Panc1 (cell line): ENCODE measurements at regions not wholly inside any gene's neighbourhood (a gene's known extent, or its start where the extent isn't known, plus 50 kb on each side); places are given as distances from the start of the nearest gene placed in this dataset.

Source experiments
- ATAC-seq: fragments of 200-7000 bp; cut with Tn5 transposase; 2 replicates; pipeline ENCODE4 v1.9.1; 2020; ENCODE audit warnings: mild to moderate bottlenecking, moderate library complexity
- BruUV-seq: library from RNA; stranded (reverse); fragments of 400-500 nt; replicated peaks from 2 replicates; lab custom pipeline; 2021; lab: Mats Ljungman, UMichigan
- CTCF ChIA-PET: fragments of 300-600 bp; sonication (Branson Sonifier 250); formaldehyde crosslinking; loops from one replicate; lab custom pipeline; 2022; ENCODE audit warnings: antibody characterized with exemption; lab: Charles Lee
- POLR2A ChIA-PET: fragments of 300-600 bp; sonication (Branson Sonifier 250); formaldehyde crosslinking; loops from one replicate; lab custom pipeline; 2022; ENCODE audit warnings: antibody characterized with exemption; lab: Charles Lee
- DNase-seq: peaks from one replicate; pipeline ENCODE4 v3.0.0-alpha.2; 2010; ENCODE audit warnings: low read depth, low spot score
- H3K27ac ChIP-seq: 2 replicates; pipeline ENCODE4 v1.5.1; 2011; ENCODE audit warnings: mild to moderate bottlenecking, low read length, inconsistent platforms
- H3K27me3 ChIP-seq: fragments of 200-500 bp; sonication (Bioruptor generic); 2 replicates; pipeline ENCODE4 v1.6.0; 2014; ENCODE audit warnings: low read length, inconsistent platforms; ENCODE audit not compliant: control insufficient read depth, insufficient read depth
- H3K36me3 ChIP-seq: fragments of 200-500 bp; sonication (Bioruptor generic); 2 replicates; pipeline ENCODE4 v1.5.1; 2014; ENCODE audit warnings: inconsistent platforms, mild to moderate bottlenecking, low read length, moderate library complexity; ENCODE audit not compliant: control insufficient read depth, insufficient read depth
- H3K4me1 ChIP-seq: 2 replicates; pipeline ENCODE4 v1.5.1; 2011; ENCODE audit warnings: inconsistent platforms, mild to moderate bottlenecking, low read length, moderate library complexity; ENCODE audit not compliant: control insufficient read depth, insufficient read depth
- H3K4me3 ChIP-seq, 2 experiments: 2 replicates each; pipeline ENCODE4 v1.5.1; 2011 to 2012; ENCODE audit warnings: low read depth in 2 of 2, low read length in 2 of 2, mild to moderate bottlenecking in 2 of 2, inconsistent platforms in 1 of 2, moderate library complexity in 1 of 2
- H3K9me3 ChIP-seq: fragments of 200-500 bp; sonication (Bioruptor generic); 2 replicates; pipeline ENCODE4 v1.5.1; 2014; ENCODE audit warnings: low read depth, mild to moderate bottlenecking, inconsistent platforms, low read length, moderate library complexity; ENCODE audit not compliant: control insufficient read depth, insufficient read depth
- CTCF ChIP-seq: fragments of 450-650 bp; IDR thresholded peaks from 2 replicates; pipeline ENCODE4 v1.5.1; 2017; ENCODE audit warnings: mild to moderate bottlenecking
- POLR2AphosphoS5 ChIP-seq: IDR thresholded peaks from 2 replicates; pipeline ENCODE4 v1.6.1; 2012; ENCODE audit warnings: mild to moderate bottlenecking, low read depth, low read length, moderate library complexity
- REST ChIP-seq, 2 experiments: IDR thresholded peaks; 2 replicates each; pipeline ENCODE4 v1.6.1; 2011 to 2012; ENCODE audit warnings: low read depth in 2 of 2, control low read depth in 1 of 2, low read length in 1 of 2, mild to moderate bottlenecking in 1 of 2, moderate library complexity in 1 of 2; ENCODE audit not compliant: insufficient read depth in 1 of 2
- SIN3A ChIP-seq: IDR thresholded peaks from 2 replicates; pipeline ENCODE4 v1.6.1; 2012; ENCODE audit warnings: low read depth, mild to moderate bottlenecking, low read length, moderate library complexity, borderline replicate concordance; ENCODE audit not compliant: insufficient read depth
- TCF7L2 ChIP-seq: IDR thresholded peaks from 2 replicates; pipeline ENCODE4 v1.6.1; 2011; ENCODE audit warnings: mild to moderate bottlenecking, low read depth, low read length, inconsistent platforms
- in situ Hi-C: cut with HindIII; loops from 2 replicates; pipeline ENCODE4 v1.10.0; 2016; ENCODE audit warnings: low sequenced_read_pairs, low pct_unique_long_range_greater_than_20kb
- intact Hi-C: fragments of 100-400 bp; cut with micrococcal nuclease; formaldehyde crosslinking; loops from one replicate; pipeline ENCODE4 v1.10.0; 2022; ENCODE audit not compliant: unreplicated experiment

GRCh38 chr2:210955591-210955990 is 399.2 kb downstream of the CPS1 start:
- TF ChIP-seq CTCF (no peak), REST (IDR thresholded peaks at IDR 0.05; ENCODE audit: insufficient read depth in 1 of 2, low read depth in 2 of 2, low read length in 1 of 2) (no peak), SIN3A (no peak), POLR2AphosphoS5 (no peak), TCF7L2 (no peak)
- Histone ChIP-seq H3K27me3 (no peaks in the 10 kb centered on the region), H3K4me1 (no peaks in the 10 kb centered on the region), H3K27ac (no peak overlapping the region), H3K36me3 (no peaks in the 10 kb centered on the region), H3K9me3 (no peaks in the 10 kb centered on the region), H3K4me3 (no peak overlapping the region)
- in situ Hi-C loops (no loop called here), intact Hi-C loops (no loop called here)
- ATAC-seq (peak; percentile 86), DNase-seq (no peak)
- no TSS peak for BruUV-seq
- CTCF ChIA-PET = no interaction called here
- POLR2A ChIA-PET = no interaction called here

- Histone ChIP-seq H3K27ac (no peak overlapping the region), H3K27me3 (no peaks in the 10 kb centered on the region), H3K4me1 (no peaks in the 10 kb centered on the region), H3K36me3 (no peaks in the 10 kb centered on the region), H3K4me3 (no peak overlapping the region), H3K9me3 (no peaks in the 10 kb centered on the region)
- no peak for DNase-seq
- no peak for TF ChIP-seq REST (IDR thresholded peaks at IDR 0.05; ENCODE audit: insufficient read depth in 1 of 2, low read depth in 2 of 2, low read length in 1 of 2)
- no peak for TF ChIP-seq SIN3A
- TF ChIP-seq CTCF = no peak
- TF ChIP-seq TCF7L2 = no peak
- TF ChIP-seq POLR2AphosphoS5 = no peak
- BruUV-seq = no TSS peak
- ChIA-PET POLR2A (no interaction called here), CTCF (no interaction called here)
- no peak for ATAC-seq
- in situ Hi-C loops = no loop called here
- intact Hi-C loops = no loop called here
Observed at GRCh38 chr2:210956101-210956500, 399.7 kb downstream of the CPS1 start.
